ENCODE measurements at regions not wholly inside any gene's neighbourhood (a gene's known extent, or its start where the extent isn't known, plus 50 kb on each side); places are given as distances from the start of the nearest gene placed in this dataset.
"Not testable (repeated sequence)": the region's sequence is repeated elsewhere in the genome, so short reads cannot be mapped to it uniquely, and the experiment has no call there.

GRCh38 chr5:39933061-39933460 lies 508.3 kb upstream of the DAB2 start:
- Histone ChIP-seq H3K9me3 (no peaks in the 10 kb centered on the region), H3K4me1 (no peaks in the 10 kb centered on the region), H3K36me3 (no peaks in the 10 kb centered on the region), H3K27ac (no peak overlapping the region), H3K4me3 (no peak overlapping the region), H3K27me3 (no peaks in the 10 kb centered on the region)
- no peak for DNase-seq
- intact Hi-C loops (cut with DNase I; ENCODE audit: low total_unique reads): no loop called here
- TF ChIP-seq CTCF (IDR thresholded peaks at IDR 0.05): no peak

DNA sequence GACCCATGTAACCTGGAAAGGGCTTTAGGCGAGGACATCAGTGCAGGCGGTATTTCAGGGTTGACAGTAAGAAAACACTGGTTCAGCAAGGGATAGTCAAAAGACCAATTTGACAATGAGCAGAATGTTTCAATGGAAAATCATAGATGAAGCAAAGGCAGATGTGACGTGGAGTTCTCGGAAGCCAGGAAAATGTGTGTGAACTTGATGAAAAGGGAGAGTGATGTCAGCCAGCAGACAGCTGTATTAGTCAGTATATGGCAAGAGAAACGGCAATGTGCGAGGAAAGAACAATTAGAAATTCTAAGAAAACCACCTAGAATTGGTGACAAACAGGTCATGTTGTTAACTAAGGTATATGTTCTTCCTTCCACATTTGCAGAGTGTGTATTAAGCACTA lies 503.9 kb upstream of the DAB2 start:
- Histone ChIP-seq H3K27ac (no peak overlapping the region), H3K4me3 (no peak overlapping the region), H3K27me3 (no peaks in the 10 kb centered on the region), H3K4me1 (no peaks in the 10 kb centered on the region), H3K36me3 (no peaks in the 10 kb centered on the region), H3K9me3 (no peaks in the 10 kb centered on the region)
- intact Hi-C loops (cut with DNase I; ENCODE audit: low total_unique reads): no loop called here
- TF ChIP-seq POLR2A (IDR thresholded peaks at IDR 0.05): no peak
- no peak for TF ChIP-seq CTCF (IDR thresholded peaks at IDR 0.05)
- DNase-seq: no peak

GRCh38 chr5:39919876-39920275 lies 495.1 kb upstream of the DAB2 start:
- DNase-seq: no peak
- no peaks in the 10 kb centered on the region for H3K36me3 ChIP-seq
- no peaks in the 10 kb centered on the region for H3K27me3 ChIP-seq
- no peaks in the 10 kb centered on the region for H3K4me1 ChIP-seq
- no peak for TF ChIP-seq CTCF (IDR thresholded peaks at IDR 0.05)
- no peak for TF ChIP-seq POLR2A (IDR thresholded peaks at IDR 0.05)
- intact Hi-C loops (cut with DNase I; ENCODE audit: low total_unique reads): no loop called here
- no peak overlapping the region for H3K27ac ChIP-seq
- H3K9me3 ChIP-seq: no peaks in the 10 kb centered on the region
- H3K4me3 ChIP-seq: no peak overlapping the region

DNA sequence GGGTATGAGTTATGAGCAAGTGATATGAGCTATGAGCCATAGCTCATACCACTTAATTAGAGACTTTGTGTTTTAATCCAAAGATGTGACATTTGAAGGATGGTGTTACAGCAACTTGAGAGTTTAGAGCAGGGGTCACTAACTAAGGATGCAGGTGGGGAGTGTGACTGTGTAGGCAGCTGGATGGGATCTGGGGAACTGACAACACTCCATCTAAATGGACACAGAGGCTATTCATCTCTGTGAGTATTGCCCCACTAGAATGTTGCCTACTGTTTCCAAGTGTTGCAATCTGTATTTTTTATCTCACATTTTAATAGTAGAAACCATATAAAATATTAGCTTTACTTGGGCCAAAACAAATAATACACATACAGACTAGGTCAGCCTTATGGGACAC lies 488.1 kb upstream of the DAB2 start:
- no peak overlapping the region for H3K4me3 ChIP-seq
- no peak overlapping the region for H3K27ac ChIP-seq
- no peak for DNase-seq
- TF ChIP-seq POLR2A (IDR thresholded peaks at IDR 0.05) (no peak), CTCF (IDR thresholded peaks at IDR 0.05) (no peak)
- intact Hi-C loops (cut with DNase I; ENCODE audit: low total_unique reads): no loop called here
- no peaks in the 10 kb centered on the region for H3K36me3 ChIP-seq
- no peaks in the 10 kb centered on the region for H3K4me1 ChIP-seq
- no peaks in the 10 kb centered on the region for H3K9me3 ChIP-seq
- no peaks in the 10 kb centered on the region for H3K27me3 ChIP-seq

GRCh38 chr5:39907267-39907951 lies 482.6 kb upstream of the DAB2 start:
- H3K4me1 ChIP-seq; DNase-seq; intact Hi-C loops (cut with DNase I; ENCODE audit: low total_unique reads); H3K27me3 ChIP-seq; H3K9me3 ChIP-seq; H3K36me3 ChIP-seq; H3K27ac ChIP-seq; H3K4me3 ChIP-seq: not testable (repeated sequence)

- DNase-seq: no peak
- no peak overlapping the region for H3K27ac ChIP-seq
- no peaks in the 10 kb centered on the region for H3K27me3 ChIP-seq
- no peaks in the 10 kb centered on the region for H3K4me1 ChIP-seq
- H3K36me3 ChIP-seq: no peaks in the 10 kb centered on the region
- TF ChIP-seq POLR2A (IDR thresholded peaks at IDR 0.05) (no peak), CTCF (IDR thresholded peaks at IDR 0.05) (no peak)
- intact Hi-C loops (cut with DNase I; ENCODE audit: low total_unique reads): no loop called here
- no peaks in the 10 kb centered on the region for H3K9me3 ChIP-seq
- no peak overlapping the region for H3K4me3 ChIP-seq
These were observed 481.4 kb upstream of the DAB2 start for GRCh38 chr5:39906146-39906545.

Measured in uterus (tissue), 3 donors.